ENCODE measurements at regions not wholly inside any gene's neighbourhood (a gene's known extent, or its start where the extent isn't known, plus 50 kb on each side); places are given as distances from the start of the nearest gene placed in this dataset.

DNA sequence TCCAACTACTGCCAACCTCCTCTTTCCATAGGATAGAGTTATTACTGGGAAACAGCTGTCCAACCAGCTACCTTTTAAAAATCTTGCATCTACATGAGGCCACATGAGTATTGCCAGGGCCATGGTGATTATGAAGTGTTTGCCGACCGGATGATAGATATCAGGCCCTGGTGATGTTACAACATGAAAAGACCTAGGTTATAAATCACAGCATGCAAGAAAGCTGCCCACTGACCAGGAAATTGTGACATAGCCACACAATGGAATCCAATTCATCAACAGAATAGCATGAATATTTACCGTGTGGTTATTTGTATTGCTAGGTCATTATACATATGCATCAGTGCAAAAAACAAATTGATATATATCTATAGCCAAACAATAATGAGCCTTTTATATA, 517.0 kb downstream of the INHBA start:
- TF ChIP-seq, protein P1, sequence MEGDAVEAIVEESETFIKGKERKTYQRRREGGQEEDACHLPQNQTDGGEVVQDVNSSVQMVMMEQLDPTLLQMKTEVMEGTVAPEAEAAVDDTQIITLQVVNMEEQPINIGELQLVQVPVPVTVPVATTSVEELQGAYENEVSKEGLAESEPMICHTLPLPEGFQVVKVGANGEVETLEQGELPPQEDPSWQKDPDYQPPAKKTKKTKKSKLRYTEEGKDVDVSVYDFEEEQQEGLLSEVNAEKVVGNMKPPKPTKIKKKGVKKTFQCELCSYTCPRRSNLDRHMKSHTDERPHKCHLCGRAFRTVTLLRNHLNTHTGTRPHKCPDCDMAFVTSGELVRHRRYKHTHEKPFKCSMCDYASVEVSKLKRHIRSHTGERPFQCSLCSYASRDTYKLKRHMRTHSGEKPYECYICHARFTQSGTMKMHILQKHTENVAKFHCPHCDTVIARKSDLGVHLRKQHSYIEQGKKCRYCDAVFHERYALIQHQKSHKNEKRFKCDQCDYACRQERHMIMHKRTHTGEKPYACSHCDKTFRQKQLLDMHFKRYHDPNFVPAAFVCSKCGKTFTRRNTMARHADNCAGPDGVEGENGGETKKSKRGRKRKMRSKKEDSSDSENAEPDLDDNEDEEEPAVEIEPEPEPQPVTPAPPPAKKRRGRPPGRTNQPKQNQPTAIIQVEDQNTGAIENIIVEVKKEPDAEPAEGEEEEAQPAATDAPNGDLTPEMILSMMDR (conservative IDR thresholded peaks at IDR 0.05; ENCODE audit: low read depth in 2 of 2), result no peak
- TF ChIP-seq EZH2 (IDR thresholded peaks at IDR 0.05; ENCODE audit: low read depth, unreplicated experiment) (no peak), ZNF331 (CRISPR knock-in tag; IDR thresholded peaks at IDR 0.05; ENCODE audit: low read depth) (no peak), POLR2AphosphoS5 (IDR thresholded peaks at IDR 0.05; ENCODE audit: low read depth) (no peak), EZH2phosphoT487 (IDR thresholded peaks at IDR 0.05; ENCODE audit: unreplicated experiment) (no peak), JUNB (IDR thresholded peaks at IDR 0.05; ENCODE audit: unreplicated experiment) (no peak), CREB1 (CRISPR knock-in tag; IDR thresholded peaks at IDR 0.05; ENCODE audit: low read depth) (no peak)
- TF ChIP-seq, protein P2, sequence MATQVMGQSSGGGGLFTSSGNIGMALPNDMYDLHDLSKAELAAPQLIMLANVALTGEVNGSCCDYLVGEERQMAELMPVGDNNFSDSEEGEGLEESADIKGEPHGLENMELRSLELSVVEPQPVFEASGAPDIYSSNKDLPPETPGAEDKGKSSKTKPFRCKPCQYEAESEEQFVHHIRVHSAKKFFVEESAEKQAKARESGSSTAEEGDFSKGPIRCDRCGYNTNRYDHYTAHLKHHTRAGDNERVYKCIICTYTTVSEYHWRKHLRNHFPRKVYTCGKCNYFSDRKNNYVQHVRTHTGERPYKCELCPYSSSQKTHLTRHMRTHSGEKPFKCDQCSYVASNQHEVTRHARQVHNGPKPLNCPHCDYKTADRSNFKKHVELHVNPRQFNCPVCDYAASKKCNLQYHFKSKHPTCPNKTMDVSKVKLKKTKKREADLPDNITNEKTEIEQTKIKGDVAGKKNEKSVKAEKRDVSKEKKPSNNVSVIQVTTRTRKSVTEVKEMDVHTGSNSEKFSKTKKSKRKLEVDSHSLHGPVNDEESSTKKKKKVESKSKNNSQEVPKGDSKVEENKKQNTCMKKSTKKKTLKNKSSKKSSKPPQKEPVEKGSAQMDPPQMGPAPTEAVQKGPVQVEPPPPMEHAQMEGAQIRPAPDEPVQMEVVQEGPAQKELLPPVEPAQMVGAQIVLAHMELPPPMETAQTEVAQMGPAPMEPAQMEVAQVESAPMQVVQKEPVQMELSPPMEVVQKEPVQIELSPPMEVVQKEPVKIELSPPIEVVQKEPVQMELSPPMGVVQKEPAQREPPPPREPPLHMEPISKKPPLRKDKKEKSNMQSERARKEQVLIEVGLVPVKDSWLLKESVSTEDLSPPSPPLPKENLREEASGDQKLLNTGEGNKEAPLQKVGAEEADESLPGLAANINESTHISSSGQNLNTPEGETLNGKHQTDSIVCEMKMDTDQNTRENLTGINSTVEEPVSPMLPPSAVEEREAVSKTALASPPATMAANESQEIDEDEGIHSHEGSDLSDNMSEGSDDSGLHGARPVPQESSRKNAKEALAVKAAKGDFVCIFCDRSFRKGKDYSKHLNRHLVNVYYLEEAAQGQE (IDR thresholded peaks at IDR 0.05; ENCODE audit: unreplicated experiment), result no peak
- TF ChIP-seq, protein P3, sequence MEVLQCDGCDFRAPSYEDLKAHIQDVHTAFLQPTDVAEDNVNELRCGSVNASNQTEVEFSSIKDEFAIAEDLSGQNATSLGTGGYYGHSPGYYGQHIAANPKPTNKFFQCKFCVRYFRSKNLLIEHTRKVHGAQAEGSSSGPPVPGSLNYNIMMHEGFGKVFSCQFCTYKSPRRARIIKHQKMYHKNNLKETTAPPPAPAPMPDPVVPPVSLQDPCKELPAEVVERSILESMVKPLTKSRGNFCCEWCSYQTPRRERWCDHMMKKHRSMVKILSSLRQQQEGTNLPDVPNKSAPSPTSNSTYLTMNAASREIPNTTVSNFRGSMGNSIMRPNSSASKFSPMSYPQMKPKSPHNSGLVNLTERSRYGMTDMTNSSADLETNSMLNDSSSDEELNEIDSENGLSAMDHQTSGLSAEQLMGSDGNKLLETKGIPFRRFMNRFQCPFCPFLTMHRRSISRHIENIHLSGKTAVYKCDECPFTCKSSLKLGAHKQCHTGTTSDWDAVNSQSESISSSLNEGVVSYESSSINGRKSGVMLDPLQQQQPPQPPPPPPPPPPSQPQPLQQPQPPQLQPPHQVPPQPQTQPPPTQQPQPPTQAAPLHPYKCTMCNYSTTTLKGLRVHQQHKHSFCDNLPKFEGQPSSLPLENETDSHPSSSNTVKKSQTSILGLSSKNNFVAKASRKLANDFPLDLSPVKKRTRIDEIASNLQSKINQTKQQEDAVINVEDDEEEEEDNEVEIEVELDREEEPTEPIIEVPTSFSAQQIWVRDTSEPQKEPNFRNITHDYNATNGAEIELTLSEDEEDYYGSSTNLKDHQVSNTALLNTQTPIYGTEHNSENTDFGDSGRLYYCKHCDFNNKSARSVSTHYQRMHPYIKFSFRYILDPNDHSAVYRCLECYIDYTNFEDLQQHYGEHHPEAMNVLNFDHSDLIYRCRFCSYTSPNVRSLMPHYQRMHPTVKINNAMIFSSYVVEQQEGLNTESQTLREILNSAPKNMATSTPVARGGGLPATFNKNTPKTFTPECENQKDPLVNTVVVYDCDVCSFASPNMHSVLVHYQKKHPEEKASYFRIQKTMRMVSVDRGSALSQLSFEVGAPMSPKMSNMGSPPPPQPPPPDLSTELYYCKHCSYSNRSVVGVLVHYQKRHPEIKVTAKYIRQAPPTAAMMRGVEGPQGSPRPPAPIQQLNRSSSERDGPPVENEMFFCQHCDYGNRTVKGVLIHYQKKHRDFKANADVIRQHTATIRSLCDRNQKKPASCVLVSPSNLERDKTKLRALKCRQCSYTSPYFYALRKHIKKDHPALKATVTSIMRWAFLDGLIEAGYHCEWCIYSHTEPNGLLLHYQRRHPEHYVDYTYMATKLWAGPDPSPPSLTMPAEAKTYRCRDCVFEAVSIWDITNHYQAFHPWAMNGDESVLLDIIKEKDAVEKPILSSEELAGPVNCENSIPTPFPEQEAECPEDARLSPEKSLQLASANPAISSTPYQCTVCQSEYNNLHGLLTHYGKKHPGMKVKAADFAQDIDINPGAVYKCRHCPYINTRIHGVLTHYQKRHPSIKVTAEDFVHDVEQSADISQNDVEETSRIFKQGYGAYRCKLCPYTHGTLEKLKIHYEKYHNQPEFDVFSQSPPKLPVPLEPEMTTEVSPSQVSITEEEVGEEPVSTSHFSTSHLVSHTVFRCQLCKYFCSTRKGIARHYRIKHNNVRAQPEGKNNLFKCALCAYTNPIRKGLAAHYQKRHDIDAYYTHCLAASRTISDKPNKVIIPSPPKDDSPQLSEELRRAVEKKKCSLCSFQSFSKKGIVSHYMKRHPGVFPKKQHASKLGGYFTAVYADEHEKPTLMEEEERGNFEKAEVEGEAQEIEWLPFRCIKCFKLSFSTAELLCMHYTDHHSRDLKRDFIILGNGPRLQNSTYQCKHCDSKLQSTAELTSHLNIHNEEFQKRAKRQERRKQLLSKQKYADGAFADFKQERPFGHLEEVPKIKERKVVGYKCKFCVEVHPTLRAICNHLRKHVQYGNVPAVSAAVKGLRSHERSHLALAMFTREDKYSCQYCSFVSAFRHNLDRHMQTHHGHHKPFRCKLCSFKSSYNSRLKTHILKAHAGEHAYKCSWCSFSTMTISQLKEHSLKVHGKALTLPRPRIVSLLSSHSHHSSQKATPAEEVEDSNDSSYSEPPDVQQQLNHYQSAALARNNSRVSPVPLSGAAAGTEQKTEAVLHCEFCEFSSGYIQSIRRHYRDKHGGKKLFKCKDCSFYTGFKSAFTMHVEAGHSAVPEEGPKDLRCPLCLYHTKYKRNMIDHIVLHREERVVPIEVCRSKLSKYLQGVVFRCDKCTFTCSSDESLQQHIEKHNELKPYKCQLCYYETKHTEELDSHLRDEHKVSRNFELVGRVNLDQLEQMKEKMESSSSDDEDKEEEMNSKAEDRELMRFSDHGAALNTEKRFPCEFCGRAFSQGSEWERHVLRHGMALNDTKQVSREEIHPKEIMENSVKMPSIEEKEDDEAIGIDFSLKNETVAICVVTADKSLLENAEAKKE (CRISPR knock-in tag; IDR thresholded peaks at IDR 0.05), result no peak

Measured in GM23338 (cell line).